GM21737 (cell line): ENCODE measurements at regions not wholly inside any gene's neighbourhood (a gene's known extent, or its start where the extent isn't known, plus 50 kb on each side); places are given as distances from the start of the nearest gene placed in this dataset.

Experiments
- ATAC-seq: cut with Tn5 transposase; IDR thresholded peaks from one replicate; pipeline ENCODE4 v1.9.1; 2021; ENCODE audit warnings: mild to moderate bottlenecking, moderate library complexity; ENCODE audit not compliant: unreplicated experiment

DNA sequence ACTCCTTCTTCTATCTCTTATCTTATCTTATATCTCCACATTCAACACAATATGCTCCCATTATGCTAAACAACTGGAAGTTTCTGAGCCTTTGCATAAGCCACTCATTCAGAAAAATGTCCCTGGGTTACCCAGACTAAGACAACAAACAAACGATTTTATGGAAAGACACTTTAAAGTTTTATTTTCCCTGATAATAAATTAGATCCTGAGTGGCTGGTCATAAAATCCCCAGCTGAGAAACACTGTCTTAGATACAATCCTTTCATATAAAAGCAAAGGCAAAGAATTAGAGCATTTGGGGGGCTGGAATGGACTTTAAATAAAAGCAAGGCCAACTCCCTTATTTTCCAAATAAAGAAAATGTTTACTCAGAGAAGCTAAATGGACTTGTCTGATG, 322.3 kb downstream of the GBE1 start:
- ATAC-seq = no peak

DNA sequence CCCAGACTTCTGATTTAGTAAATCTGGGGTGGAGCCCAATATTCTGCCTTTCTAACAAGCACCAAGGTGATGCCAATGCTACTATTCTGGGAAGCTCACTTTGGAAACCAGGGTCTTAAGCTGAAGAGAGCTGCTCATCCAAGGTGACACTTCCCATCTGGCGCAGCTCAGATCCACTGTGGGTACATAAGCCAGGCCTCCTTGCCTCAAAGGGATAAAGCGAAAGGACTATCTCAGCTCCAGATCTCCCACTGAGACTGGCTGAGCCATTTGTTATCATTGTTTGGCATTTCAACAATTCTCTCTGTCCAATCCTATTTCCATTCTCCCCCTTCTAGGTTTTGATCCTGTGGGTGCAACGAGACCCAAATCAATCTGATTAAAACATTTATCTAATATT, 323.8 kb downstream of the GBE1 start:
- ATAC-seq = no peak

DNA sequence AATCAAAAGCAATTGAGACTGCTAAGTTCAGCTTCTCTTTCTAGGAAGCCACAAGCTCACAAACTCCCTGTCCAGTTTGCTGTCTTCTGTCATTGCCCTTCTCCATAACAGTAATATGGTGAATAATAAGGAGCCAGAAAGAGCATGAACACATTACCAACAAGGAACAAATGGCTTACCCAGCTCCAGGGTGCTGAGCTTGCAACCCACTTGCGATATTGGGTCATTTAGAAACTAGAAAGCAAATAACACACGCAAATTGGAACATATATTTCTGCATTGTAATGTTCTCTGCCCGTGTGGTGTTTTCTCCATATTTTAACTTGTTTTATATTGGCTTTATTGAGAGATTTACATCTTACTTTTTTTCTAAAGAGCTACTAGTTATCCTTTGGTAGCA, 325.3 kb downstream of the GBE1 start:
- ATAC-seq = no peak

DNA sequence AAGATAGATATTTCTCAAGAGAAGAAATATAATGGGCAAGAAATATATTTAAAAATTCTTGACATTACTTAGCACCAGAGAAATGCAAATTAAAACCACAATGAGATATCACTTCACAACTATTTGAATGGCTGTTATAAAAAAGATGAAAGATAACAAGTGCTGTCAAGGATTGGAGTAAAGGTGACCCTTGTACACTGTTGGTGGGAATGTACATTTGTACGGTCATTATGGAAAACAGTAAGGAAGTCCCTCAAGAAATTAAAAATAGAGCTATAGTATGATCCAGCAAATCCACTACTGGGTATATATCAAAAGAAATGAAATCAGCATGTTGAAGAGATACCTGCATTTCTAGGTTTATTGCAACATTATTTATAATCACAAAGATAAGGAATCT, 326.4 kb downstream of the GBE1 start:
- no peak for ATAC-seq

DNA sequence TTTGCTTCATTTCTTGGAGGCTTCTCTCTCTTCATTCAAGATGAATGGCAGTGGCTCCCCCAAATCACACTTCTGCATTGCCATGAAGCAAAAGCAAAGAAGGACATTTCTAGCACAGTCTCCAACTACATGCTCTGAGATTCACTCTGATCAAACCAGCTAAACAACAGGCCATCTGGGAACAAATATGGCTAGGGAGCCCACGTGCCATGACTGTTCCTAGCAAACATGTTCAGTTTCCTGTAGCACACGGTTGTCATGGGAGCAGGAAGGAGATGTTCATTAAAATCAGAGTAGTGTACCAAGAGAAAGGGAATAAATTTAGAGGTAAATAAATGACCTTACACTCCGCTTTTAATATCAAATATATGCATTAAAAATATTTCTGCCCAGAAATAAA, 327.3 kb downstream of the GBE1 start:
- ATAC-seq = no peak

DNA sequence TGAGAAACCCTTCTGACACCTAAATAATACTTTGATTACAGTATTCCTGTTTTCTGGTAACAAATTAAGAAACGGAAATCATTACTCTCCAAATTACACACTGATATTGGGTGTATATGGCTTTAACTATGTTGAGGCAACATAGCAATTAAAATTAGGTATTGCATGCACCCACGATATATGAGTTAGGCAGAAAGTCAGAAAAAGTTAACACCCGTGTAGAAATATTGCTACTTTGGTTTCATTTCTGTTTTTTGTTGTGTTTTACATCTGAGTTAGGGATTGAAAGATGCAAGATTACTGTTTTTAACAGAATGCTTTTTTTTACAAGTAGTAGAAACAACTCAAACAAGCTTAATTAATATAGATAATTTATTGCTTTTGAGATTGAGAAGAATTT, 327.8 kb downstream of the GBE1 start:
- ATAC-seq = no peak

DNA sequence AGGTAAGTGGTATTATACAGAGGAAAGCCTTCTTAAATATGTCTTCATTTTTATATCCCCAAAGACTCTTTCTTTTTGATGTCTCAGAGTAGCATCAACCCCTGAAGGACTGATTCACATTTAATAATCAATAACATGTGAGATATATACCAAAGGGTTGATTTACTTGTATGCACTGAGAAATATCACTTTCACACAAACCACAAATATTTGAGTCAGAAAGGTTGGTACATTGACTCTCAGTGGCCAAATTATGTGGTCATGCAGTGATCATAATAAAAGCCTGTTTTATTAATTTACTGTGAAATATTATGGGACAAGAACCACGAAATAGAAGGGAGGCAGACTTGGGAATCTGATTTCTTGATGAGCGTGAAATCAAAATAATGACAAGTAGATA, 329.0 kb downstream of the GBE1 start:
- ATAC-seq = no peak

DNA sequence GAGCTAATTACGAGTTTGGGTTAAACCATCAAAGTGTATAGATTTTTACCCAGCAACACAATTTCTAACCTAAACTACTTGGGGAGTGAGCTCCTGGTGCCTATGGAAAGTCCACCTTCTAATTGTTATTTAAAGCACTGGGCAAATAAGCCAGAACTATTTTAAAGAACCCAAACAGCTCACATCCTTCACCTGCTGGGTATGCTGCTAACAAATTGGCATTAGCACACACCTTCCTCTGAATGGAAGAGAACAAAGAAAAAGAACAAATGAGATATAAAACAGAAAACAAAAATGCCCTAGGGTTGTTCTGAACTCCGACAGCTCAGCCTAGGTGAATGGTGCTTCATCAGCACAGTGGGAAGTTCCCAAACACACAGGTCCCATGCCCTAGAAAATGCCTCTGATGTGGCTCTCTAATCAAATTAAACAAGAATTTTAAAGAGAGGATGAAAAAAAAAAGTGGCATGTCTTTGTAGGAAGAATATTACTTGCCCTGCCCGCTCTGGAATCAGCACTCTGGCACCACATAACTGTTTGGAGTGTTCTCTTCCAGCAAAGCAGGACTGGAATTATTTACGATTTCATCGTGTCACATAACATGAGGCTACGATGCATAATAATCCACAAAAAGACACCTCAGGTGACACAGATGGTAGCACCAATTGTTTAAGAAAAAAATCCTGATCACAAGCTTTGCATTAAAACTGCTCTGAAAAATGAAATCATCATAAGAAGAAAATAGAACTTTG, 334.4 kb downstream of the GBE1 start:
- no peak for ATAC-seq

DNA sequence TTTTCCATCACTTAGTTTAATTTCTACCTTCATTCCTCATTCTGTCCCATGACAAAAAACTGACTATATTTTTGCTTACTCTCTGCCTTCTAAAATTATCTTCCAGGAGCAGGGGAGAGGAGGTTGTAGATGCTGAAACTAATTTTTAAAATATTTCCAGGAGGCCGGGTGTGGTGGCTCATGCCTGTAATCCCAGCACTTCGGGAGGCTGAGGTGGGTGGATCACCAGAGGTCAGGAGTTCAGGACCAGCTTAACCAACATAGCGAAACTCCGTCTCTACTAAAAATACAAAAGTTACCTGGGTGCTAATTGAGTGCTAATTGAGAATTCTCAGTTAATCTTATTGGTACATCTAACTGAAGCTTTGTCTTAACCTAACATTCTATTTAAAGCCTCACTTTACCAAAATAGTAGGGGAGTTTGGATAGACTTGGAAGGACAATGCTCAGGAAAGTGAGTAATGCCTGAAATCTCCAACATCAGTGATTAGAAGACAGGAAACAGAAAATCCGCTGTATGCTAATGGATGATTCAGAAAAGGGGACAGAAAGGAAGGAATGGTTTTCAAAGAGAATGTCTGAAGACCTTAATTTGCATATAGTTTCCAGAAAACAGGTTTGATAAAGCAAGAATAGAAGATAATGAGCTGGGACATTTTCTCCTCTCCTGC, 336.1 kb downstream of the GBE1 start:
- ATAC-seq = no peak

DNA sequence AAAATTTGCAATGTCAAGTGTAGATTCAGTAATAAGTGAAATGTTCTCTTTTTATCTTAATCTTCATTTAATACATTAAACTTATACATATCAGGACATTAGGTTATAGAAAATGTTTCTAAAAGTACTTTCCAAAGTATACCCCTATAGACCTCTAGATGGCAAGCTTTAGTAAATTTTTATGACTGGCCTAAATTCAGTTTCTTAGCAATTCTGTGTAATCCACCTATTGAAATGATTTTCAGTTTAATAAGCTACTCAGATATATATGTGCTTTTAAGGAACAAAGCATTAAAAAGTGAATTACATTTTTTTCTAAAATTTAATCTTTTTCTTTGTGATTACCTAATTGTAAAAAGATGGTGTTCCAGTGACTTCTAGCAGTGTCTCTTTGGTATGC, 342.2 kb downstream of the GBE1 start:
- no peak for ATAC-seq

DNA sequence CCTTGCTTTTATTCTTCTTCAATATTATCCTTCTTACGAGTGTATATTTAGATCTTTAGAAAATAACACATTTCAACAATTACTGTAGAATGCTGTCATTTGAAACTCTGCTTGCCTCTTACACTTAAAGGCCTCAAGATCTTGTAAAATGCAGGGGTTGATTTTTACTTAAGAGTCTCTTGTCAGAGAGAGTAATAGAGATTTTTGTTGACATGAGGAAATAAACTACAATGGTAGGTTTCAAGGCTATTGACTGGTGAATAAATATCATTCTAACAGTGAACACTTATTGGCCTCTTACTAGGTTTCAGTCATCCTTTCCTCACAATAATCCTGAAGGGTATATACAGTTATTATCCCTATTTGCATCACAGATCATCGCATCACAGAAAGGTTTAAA, 344.6 kb downstream of the GBE1 start:
- no peak for ATAC-seq

DNA sequence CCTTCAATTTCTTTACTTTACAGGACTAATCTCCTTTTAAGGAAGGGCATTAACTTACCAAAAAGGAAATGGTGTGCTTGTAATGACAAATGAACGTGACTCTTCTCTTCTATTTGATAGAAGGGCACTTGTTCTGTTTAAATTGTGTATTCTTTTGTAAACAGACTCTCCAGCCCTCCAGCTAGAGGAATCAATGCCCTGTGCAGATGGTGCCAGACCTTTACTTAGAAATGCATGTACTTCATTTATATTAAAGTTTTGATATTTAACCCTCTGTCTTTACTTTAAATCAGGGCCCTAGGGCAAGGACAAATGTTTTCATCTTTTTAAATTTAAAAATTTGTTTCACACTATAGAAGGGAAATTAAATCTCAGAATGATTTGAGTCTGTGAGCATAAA, 355.1 kb downstream of the GBE1 start:
- no peak for ATAC-seq

DNA sequence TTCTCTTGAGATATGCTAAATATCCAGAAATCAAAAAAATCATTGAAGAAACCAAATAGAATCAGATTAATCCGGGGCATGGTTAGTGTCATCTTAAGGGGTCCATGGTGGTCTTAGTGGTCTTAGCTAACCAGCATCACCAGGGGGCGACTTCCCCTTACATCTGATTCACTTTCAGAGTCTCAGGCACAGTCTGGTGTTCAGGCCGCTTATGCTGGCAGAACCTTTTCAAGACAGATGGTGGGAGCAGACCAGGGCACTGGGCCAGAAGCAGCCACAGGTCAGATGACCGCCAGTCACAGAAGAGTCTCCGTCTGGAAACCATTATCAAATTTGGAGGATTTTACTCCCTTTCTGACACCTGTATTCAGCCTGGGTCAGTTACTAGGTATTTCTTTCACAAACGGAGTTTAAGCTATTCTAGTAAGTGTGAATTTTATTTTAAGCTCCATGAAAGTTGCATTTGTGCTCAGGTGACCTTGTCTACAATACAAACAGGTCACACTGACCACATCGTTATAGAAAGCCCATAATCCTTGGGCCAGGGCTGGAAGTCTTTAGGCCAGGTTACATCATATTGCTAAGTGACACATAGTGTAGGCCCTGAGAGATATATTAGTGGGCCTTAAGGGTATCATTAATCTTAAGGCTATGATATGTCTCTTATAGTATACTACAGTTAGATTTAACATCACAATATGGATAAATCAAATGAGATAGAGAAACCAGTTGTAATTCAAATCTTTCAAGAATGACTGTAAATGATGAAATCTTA, 365.5 kb downstream of the GBE1 start:
- no peak for ATAC-seq

DNA sequence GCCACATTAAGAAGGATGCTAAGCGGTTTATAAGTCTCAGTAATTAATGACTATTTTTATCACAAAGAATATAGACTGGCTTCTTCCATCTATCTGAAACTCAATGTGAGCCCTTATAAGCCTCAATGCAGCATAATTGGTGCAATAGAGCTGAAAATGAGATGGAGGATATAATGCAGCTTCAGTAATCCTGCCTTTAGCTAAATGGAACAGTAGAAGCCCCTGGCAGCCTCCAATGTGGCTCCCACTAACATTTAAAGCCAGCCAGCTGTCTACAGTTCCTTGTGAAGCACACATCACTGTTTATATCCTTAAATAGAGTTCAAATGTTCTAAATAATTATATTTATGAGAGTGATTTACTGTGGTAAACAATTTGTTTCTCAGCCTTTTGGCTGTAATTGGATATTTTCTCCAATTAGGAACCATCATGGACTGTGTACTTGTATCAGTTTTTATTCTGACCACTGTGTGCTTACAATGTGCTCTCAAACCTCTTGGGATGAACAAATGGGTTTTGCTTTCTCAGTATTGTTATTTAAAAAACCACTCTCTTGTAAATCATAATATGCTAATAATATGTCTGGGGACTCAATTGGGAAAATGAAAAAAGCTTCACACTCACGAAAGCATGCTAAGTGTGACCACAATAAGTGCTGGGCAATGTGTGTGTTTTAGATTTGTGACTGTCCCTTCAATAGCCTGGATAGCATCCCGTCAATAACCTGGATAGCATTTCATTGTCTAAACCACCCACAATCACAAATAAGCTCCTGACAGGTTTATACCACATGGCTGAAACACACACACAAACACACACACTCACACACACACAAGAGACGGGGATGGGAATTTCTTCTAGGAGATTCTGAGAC, 366.6 kb downstream of the GBE1 start:
- no peak for ATAC-seq

DNA sequence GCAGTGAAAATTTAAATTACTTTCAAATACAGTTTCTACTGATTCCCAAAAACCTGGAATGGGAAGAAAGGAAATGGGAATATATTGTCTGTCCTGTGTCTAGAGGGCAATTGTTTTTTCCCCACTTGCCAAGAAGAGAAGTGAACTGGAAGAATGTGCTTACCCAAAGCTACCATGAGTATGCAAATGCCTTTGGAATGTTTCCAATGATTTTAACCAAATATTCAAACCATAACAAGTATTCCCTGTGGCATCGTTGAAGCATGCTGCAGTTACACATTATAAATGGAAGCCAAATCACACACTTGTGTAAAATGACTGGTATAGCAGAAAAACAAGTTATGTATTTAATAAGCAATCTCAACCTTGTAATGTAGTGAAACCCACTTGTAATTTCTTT, 368.2 kb downstream of the GBE1 start:
- no peak for ATAC-seq

DNA sequence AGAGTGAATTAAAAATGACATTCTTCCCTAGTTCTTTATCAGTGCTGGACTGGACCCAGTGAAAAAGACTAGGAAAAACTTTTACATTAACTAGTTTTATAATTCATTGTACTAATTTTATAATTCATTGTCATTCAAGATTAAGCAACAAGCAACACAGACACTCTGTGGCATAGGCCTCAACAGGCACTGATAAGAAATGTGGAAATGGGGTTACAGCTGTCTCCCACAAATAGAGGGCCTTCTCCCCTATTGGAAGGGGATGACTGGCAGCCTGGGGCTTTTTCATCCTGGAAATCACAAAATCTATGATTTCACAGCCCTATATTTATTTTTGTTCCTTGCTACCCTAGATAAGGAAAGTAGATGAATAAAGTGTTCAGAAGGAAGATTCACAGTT, 370.6 kb downstream of the GBE1 start:
- ATAC-seq = no peak

DNA sequence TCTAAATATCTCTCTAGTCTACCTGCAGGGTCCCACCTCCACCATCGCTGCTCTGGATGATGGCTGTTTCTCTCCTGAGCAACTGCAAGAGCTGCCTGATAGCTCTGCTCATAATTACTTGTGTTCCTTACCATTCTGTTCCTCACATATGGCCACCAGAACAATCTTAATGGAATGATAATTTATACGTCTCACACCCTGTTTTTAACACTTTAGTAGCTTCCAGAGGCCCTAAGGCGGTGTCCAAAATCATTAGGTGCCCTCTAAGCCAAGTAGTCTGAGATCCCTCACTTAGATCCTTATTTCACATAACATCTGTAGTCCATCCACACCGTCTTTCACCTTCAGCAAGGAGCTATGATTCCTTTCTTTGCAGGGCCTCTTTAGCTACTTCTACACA, 373.3 kb downstream of the GBE1 start:
- ATAC-seq = no peak

DNA sequence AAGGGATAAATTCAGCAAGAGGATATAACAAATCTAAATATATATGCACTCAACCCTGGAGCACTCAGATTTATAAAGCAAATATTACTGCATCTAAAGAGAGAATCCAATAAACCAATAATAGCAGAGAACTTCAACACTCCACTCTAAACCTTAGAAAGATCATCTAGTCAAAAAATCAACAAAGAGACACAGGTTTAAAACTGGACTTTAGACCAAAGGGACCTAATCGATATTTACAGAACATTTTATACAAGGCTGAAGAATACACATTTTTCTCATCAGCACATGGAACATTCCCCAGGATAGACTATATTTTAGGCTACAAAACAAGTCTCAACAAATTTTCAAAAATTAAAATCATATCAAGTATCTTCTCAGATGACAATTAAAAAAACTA, 379.0 kb downstream of the GBE1 start:
- no peak for ATAC-seq

DNA sequence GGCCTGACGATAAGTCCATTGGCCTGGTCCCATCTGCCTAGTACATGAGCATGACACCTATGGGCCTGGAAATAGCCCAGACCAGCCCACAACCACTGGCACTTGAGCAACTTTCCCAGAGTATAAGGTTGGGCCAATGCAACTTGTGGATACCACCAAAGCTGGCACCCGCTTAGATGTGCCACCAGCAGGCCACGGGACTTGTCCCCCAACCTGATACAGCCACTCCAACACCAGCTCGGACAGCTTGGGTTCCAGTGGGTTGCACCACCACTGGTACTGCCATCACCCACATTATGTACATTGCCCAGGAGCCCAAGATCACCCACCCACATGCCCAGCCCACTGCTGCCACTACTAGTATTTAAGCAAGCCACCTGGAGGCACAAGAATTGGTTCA, 381.2 kb downstream of the GBE1 start:
- no peak for ATAC-seq

DNA sequence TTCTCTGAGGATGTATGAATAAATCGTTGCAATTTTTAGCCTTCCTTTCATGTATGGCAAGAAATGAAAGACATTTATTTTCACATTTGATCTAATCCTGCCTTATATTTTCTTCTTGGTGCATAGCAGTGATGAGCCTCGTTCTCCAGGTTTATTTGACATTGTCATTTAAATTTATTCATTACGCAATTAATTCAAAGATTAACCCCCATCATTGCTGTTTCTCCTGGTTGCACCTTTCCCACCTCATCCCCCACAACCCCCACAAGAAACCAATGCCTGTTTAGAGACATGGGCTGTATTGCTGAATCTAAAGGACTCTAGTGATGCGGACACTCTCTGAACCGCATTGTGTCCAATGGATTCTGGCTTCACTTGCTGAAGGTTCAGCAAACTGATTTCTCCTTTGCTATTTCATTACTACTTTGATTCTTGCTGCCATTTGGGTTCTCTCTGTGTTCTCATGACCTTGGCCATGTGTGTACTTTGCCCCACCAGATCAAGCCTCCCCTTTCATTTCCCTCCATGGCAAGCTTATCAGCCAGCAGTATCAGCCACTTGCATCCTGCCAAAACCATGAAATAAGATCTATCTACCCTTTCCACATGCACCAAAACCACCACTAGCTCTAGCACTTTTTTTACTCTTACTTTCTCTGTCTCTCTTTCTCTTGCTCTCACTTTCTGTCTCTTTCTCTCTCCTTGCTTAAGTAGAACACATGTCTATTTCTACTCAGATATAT, 382.7 kb downstream of the GBE1 start:
- ATAC-seq = no peak
